GM18498 (cell line): ENCODE measurements at regions not wholly inside any gene's neighbourhood (a gene's known extent, or its start where the extent isn't known, plus 50 kb on each side); places are given as distances from the start of the nearest gene placed in this dataset.

Experiments
- ATAC-seq: cut with Tn5 transposase; IDR thresholded peaks from one replicate; pipeline ENCODE4 v1.9.1; 2021; ENCODE audit warnings: mild to moderate bottlenecking, moderate library complexity; ENCODE audit not compliant: unreplicated experiment

- no peak for ATAC-seq
Measured at GRCh38 chr5:124341066-124341858, 405.2 kb downstream of the ZNF608 start.

- ATAC-seq = no peak
Measured at GRCh38 chr5:124337996-124338395, 408.4 kb downstream of the ZNF608 start.

GRCh38 chr5:124333298-124333979, 413.0 kb downstream of the ZNF608 start:
- ATAC-seq = no peak

GRCh38 chr5:124332273-124332672, 414.2 kb downstream of the ZNF608 start:
- no peak for ATAC-seq

- no peak for ATAC-seq
Measured at GRCh38 chr5:124330595-124331220, 415.7 kb downstream of the ZNF608 start.

GRCh38 chr5:124328201-124328600, 418.2 kb downstream of the ZNF608 start:
- ATAC-seq = no peak

- ATAC-seq = no peak
Measured at GRCh38 chr5:124318661-124319060, 427.8 kb downstream of the ZNF608 start.

- ATAC-seq = no peak
Measured at GRCh38 chr5:124317451-124317850, 429.0 kb downstream of the ZNF608 start.

- ATAC-seq = no peak
Measured at GRCh38 chr5:124315741-124316415, 430.6 kb downstream of the ZNF608 start.

GRCh38 chr5:124310453-124310852, 436.0 kb downstream of the ZNF608 start:
- no peak for ATAC-seq

- no peak for ATAC-seq
Measured at GRCh38 chr5:124309241-124309980, 437.0 kb downstream of the ZNF608 start.

GRCh38 chr5:124303366-124303765, 443.1 kb downstream of the ZNF608 start:
- ATAC-seq = no peak

GRCh38 chr5:124302533-124302932, 443.9 kb downstream of the ZNF608 start:
- no peak for ATAC-seq

GRCh38 chr5:124301850-124302249, 444.6 kb downstream of the ZNF608 start:
- ATAC-seq = no peak

- ATAC-seq = no peak
Measured at GRCh38 chr5:124300815-124301621, 445.4 kb downstream of the ZNF608 start.

GRCh38 chr5:124297826-124298225, 448.6 kb downstream of the ZNF608 start:
- ATAC-seq = no peak

- no peak for ATAC-seq
Measured at GRCh38 chr5:124292322-124292855, 454.1 kb downstream of the ZNF608 start.

- ATAC-seq = no peak
Measured at GRCh38 chr5:124289641-124290311, 456.7 kb downstream of the ZNF608 start.

GRCh38 chr5:124289130-124289529, 457.3 kb downstream of the ZNF608 start:
- no peak for ATAC-seq
